ENCODE measurements at regions not wholly inside any gene's neighbourhood (a gene's known extent, or its start where the extent isn't known, plus 50 kb on each side); places are given as distances from the start of the nearest gene placed in this dataset.

DNA sequence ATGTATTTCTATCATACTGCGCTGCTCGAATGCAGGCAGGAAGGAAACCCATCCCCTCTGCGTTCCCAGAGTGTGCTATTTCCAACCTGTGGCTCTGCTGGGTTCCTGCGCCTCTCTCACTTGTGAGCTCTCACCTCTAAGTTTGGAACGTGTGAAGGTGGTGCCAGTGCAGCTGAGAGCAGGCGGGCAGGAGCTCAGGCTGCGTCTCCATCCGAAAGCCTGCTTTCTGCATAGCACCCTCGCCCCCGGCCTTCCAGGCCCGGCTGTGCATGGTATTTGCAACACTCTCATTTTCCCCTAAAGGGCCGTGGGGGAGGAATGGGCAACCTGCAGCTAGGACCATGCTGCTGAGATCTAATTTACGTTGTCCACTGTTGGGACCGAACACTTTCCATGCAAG is 288.0 kb upstream of the TSHZ2 start:
- TF ChIP-seq EP300 (IDR thresholded peaks at IDR 0.05; ENCODE audit: borderline replicate concordance in 1 of 2, control insufficient read depth in 1 of 2, low read depth in 2 of 2, low read length in 2 of 2) (no peak), POLR2A (IDR thresholded peaks at IDR 0.05; ENCODE audit: low read depth, low read length) (no peak), SREBF2 (IDR thresholded peaks at IDR 0.05; ENCODE audit: low read length) (no peak), SMC3 (IDR thresholded peaks at IDR 0.05; ENCODE audit: borderline replicate concordance, low read length) (no peak), YBX1 (IDR thresholded peaks at IDR 0.05) (no peak)
- TF ChIP-seq, protein P1, sequence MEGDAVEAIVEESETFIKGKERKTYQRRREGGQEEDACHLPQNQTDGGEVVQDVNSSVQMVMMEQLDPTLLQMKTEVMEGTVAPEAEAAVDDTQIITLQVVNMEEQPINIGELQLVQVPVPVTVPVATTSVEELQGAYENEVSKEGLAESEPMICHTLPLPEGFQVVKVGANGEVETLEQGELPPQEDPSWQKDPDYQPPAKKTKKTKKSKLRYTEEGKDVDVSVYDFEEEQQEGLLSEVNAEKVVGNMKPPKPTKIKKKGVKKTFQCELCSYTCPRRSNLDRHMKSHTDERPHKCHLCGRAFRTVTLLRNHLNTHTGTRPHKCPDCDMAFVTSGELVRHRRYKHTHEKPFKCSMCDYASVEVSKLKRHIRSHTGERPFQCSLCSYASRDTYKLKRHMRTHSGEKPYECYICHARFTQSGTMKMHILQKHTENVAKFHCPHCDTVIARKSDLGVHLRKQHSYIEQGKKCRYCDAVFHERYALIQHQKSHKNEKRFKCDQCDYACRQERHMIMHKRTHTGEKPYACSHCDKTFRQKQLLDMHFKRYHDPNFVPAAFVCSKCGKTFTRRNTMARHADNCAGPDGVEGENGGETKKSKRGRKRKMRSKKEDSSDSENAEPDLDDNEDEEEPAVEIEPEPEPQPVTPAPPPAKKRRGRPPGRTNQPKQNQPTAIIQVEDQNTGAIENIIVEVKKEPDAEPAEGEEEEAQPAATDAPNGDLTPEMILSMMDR (IDR thresholded peaks at IDR 0.05 in 2 of 3, conservative IDR thresholded peaks at IDR 0.05 in 1 of 3; ENCODE audit: control insufficient read depth in 2 of 3, extremely low read depth in 1 of 3, insufficient read depth in 1 of 3, low read depth in 3 of 3, low read length in 3 of 3): no peak
- TF ChIP-seq, protein P2, sequence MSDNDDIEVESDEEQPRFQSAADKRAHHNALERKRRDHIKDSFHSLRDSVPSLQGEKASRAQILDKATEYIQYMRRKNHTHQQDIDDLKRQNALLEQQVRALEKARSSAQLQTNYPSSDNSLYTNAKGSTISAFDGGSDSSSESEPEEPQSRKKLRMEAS (IDR thresholded peaks at IDR 0.05; ENCODE audit: low read depth, low read length): no peak

Measured in GM12878 (cell line).